GM12878 (cell line): ENCODE measurements at regions not wholly inside any gene's neighbourhood (a gene's known extent, or its start where the extent isn't known, plus 50 kb on each side); places are given as distances from the start of the nearest gene placed in this dataset.

ENCODE experiments used
- ATAC-seq: fragments of 200-7000 bp; cut with Tn5 transposase; 3 replicates; pipeline ENCODE4 v1.9.1; 2020; ENCODE audit warnings: mild to moderate bottlenecking, moderate library complexity
- BruUV-seq: library from RNA; stranded (reverse); fragments of 400-500 nt; replicated peaks from 2 replicates; lab custom pipeline; 2021; lab: Mats Ljungman, UMichigan
- CTCF ChIA-PET: fragments of 300-600 bp; sonication (Branson Sonifier 250); formaldehyde crosslinking; extraction: SDS; loops from one replicate; lab custom pipeline; 2021; ENCODE audit warnings: inconsistent platforms; lab: Yijun Ruan, JAX
- POLR2A ChIA-PET: fragments of 350-600 bp; formaldehyde crosslinking; extraction: SDS; loops from one replicate; lab custom pipeline; 2021; ENCODE audit warnings: inconsistent platforms; lab: Charles Lee
- RAD21 ChIA-PET: fragments of 300-600 bp; sonication (Branson Sonifier 250); formaldehyde crosslinking; loops from one replicate; lab custom pipeline; 2023; ENCODE audit warnings: antibody characterized with exemption; ENCODE audit not compliant: unreplicated experiment; lab: Charles Lee
- SMC1A ChIA-PET: fragments of 300-600 bp; sonication (Branson Sonifier 250); formaldehyde crosslinking; loops from one replicate; lab custom pipeline; 2023; ENCODE audit not compliant: unreplicated experiment, uncharacterized antibody; lab: Charles Lee
- DNase-seq: peaks from one replicate; pipeline ENCODE4 v3.0.0-alpha.2; 2011; ENCODE audit warnings: low read depth, low spot score
- FAIRE-seq: peaks from 3 replicates; lab custom pipeline; 2011; peaks lifted over from hg19 to GRCh38; lab: Jason Lieb, UNC
- H2AFZ ChIP-seq: 2 replicates; pipeline ENCODE4 v1.6.0; 2011; ENCODE audit warnings: low read depth, low read length, control low read depth; ENCODE audit not compliant: control insufficient read depth
- H3K27ac ChIP-seq: 2 replicates; pipeline ENCODE4 v1.5.1; 2011; ENCODE audit warnings: control low read depth; ENCODE audit not compliant: control insufficient read depth, insufficient read depth
- H3K27me3 ChIP-seq, 2 experiments: replicated peaks in 1 of 2; 2 replicates each; pipeline versions ENCODE4 v1.6.0 to v1.6.1; 2011; ENCODE audit warnings: low read length in 1 of 2; ENCODE audit not compliant: control insufficient read depth in 2 of 2, insufficient read depth in 2 of 2
- H3K36me3 ChIP-seq, 2 experiments: 2 replicates each; pipeline ENCODE4 v1.5.1; 2011; ENCODE audit warnings: low read length in 1 of 2; ENCODE audit not compliant: control insufficient read depth in 2 of 2, insufficient read depth in 2 of 2
- H3K4me1 ChIP-seq: 2 replicates; pipeline ENCODE4 v1.6.1; 2011; ENCODE audit warnings: mild to moderate bottlenecking, low read length, moderate library complexity, mixed read lengths; ENCODE audit not compliant: control insufficient read depth, insufficient read depth
- H3K4me2 ChIP-seq: 2 replicates; pipeline ENCODE4 v1.6.0; 2011; ENCODE audit warnings: control low read depth; ENCODE audit not compliant: control insufficient read depth, insufficient read depth
- H3K4me3 ChIP-seq: fragments of 200-600 bp; sonication (generic); 2 replicates; pipeline ENCODE4 v1.5.1; 2016
- H3K79me2 ChIP-seq: 2 replicates; pipeline ENCODE4 v1.6.0; 2011; ENCODE audit warnings: low read length; ENCODE audit not compliant: control insufficient read depth, insufficient read depth
- H3K9ac ChIP-seq: 2 replicates; pipeline ENCODE4 v1.8.0; 2011; ENCODE audit warnings: low read length, control low read depth, mixed read lengths; ENCODE audit not compliant: control insufficient read depth, insufficient read depth
- H3K9me3 ChIP-seq: replicated peaks from 3 replicates; pipeline ENCODE4 v1.5.1; 2011; ENCODE audit warnings: mild to moderate bottlenecking, low read length; ENCODE audit not compliant: control insufficient read depth, insufficient read depth
- H4K20me1 ChIP-seq: 2 replicates; pipeline ENCODE4 v1.6.0; 2011; ENCODE audit not compliant: control insufficient read depth, insufficient read depth
- GABPA ChIP-seq: IDR thresholded peaks from 2 replicates; pipeline ENCODE4 v1.6.1; 2014; ENCODE audit warnings: antibody characterized with exemption, low read depth, mild to moderate bottlenecking, inconsistent platforms
- MEF2A ChIP-seq: IDR thresholded peaks from 2 replicates; pipeline ENCODE4 v1.6.1; 2011; ENCODE audit warnings: low read depth, mild to moderate bottlenecking, low read length, moderate library complexity; ENCODE audit not compliant: insufficient read depth
- NFXL1 ChIP-seq: fragments of 450-650 bp; IDR thresholded peaks from 2 replicates; pipeline ENCODE4 v1.6.1; 2017; ENCODE audit warnings: antibody characterized with exemption, mild to moderate bottlenecking, borderline replicate concordance
- RELB ChIP-seq: fragments of 450-650 bp; IDR thresholded peaks from 2 replicates; pipeline ENCODE4 v1.6.1; 2017; ENCODE audit warnings: low read depth, mild to moderate bottlenecking, moderate library complexity
- WRNIP1 ChIP-seq: IDR thresholded peaks from 2 replicates; pipeline ENCODE4 v1.6.1; 2011; ENCODE audit warnings: low read depth, low read length, improper control_type of control experiment, borderline replicate concordance
- ZBTB4 ChIP-seq: fragments of 450-650 bp; formaldehyde crosslinking; IDR thresholded peaks from 2 replicates; pipeline ENCODE4 v1.4.0; 2022; ENCODE audit warnings: mild to moderate bottlenecking, moderate library complexity
- WGBS: methylation state at CpG from one replicate; pipeline ENCODE4 v1.1.6; 2016; ENCODE audit warnings: low lambda C conversion rate; ENCODE audit not compliant: insufficient replicate concordance, insufficient coverage; ENCODE audit errors: missing lambda C conversion rate; 5-methylcytosine and 5-hydroxymethylcytosine counted together
- in situ Hi-C: fragments of 300-500 bp; cut with MboI; formaldehyde crosslinking; loops from 9 replicates; pipeline ENCODE4 v1.14.3; 2018; ENCODE audit warnings: mixed read lengths
- intact Hi-C: fragments of 100-400 bp; cut with micrococcal nuclease; formaldehyde crosslinking; loops from one replicate; pipeline ENCODE4 v1.14.2; 2022; ENCODE audit not compliant: unreplicated experiment

- H3K9ac ChIP-seq, result no peak overlapping the region
- BruUV-seq, result no TSS peak
- RAD21 ChIA-PET, result no interaction called here
- no peaks in the 10 kb centered on the region for H3K36me3 ChIP-seq
- CTCF ChIA-PET, result no interaction called here
- FAIRE-seq (no peak), ATAC-seq (no peak), DNase-seq (no peak)
- SMC1A ChIA-PET, result no interaction called here
- no peaks in the 10 kb centered on the region for H3K79me2 ChIP-seq
- intact Hi-C loops (no loop called here), in situ Hi-C loops (no loop called here)
- no peaks in the 10 kb centered on the region for H3K9me3 ChIP-seq
- no peaks in the 10 kb centered on the region for H4K20me1 ChIP-seq
- H3K27ac ChIP-seq, result no peak overlapping the region
- H3K4me1 ChIP-seq, result no peaks in the 10 kb centered on the region
- H3K4me3 ChIP-seq, result no peak overlapping the region
- POLR2A ChIA-PET, result no interaction called here
- TF ChIP-seq WRNIP1 (no peak), ZBTB4 (no peak), GABPA (no peak), RELB (no peak), MEF2A (no peak), NFXL1 (no peak)
- no peak overlapping the region for H3K4me2 ChIP-seq
- H3K27me3 ChIP-seq, result no peaks in the 10 kb centered on the region
- WGBS, result 0% methylated on average over 2 of the region's 2 CpGs
- no peak overlapping the region for H2AFZ ChIP-seq
These were observed 295.2 kb downstream of the ANKRD50 start for GRCh38 chr4:124417371-124417770.
